Astrocyte of the cerebellum (primary cell): ENCODE measurements at regions not wholly inside any gene's neighbourhood (a gene's known extent, or its start where the extent isn't known, plus 50 kb on each side); places are given as distances from the start of the nearest gene placed in this dataset.

ENCODE experiments used
- DNase-seq: peaks from one replicate; pipeline ENCODE4 v3.0.0-alpha.2; 2011; ENCODE audit warnings: low read depth
- H3K4me3 ChIP-seq: 2 replicates; pipeline ENCODE4 v1.5.1; 2011; ENCODE audit warnings: mild to moderate bottlenecking, low read depth, low read length, moderate library complexity
- CTCF ChIP-seq: IDR thresholded peaks from 2 replicates; pipeline ENCODE4 v1.5.1; 2012; ENCODE audit warnings: low read length, low read depth, moderate library complexity, mild to moderate bottlenecking; ENCODE audit errors: missing control alignments
- in situ Hi-C: cut with HindIII; loops from 2 replicates; pipeline ENCODE4 v1.10.0; 2017; ENCODE audit warnings: low sequenced_read_pairs

GRCh38 chr1:95614197-95614596, 380.2 kb downstream of the RWDD3 start:
- TF ChIP-seq CTCF = no peak
- in situ Hi-C loops = loop anchor here (5.0 kb wide), 1 partner anchor 92 kb away; no protein-coding TSS in a partner anchor

GRCh38 chr1:95615421-95615820, 381.4 kb downstream of the RWDD3 start:
- no peak for TF ChIP-seq CTCF
- H3K4me3 ChIP-seq = no peak overlapping the region
- in situ Hi-C loops = no loop called here
- DNase-seq = no peak

More at GRCh38 chr1:95614197-95614596, 380.2 kb downstream of the RWDD3 start:
- H3K4me3 ChIP-seq = no peak overlapping the region
- no peak for DNase-seq

- in situ Hi-C loops = no loop called here
- no peak for TF ChIP-seq CTCF
- no peak for DNase-seq
- H3K4me3 ChIP-seq = no peak overlapping the region
Observed at GRCh38 chr1:95620076-95620475, 386.1 kb downstream of the RWDD3 start.

- H3K4me3 ChIP-seq = no peak overlapping the region
- in situ Hi-C loops = no loop called here
- no peak for DNase-seq
- TF ChIP-seq CTCF = no peak
Observed at GRCh38 chr1:95622609-95623008, 388.6 kb downstream of the RWDD3 start.

- no peak for DNase-seq
Observed at GRCh38 chr1:95625224-95625623, 391.2 kb downstream of the RWDD3 start.

GRCh38 chr1:95627244-95627643, 393.2 kb downstream of the RWDD3 start:
- DNase-seq = no peak
- in situ Hi-C loops = no loop called here
- TF ChIP-seq CTCF = no peak
- H3K4me3 ChIP-seq = no peak overlapping the region

More at GRCh38 chr1:95625224-95625623, 391.2 kb downstream of the RWDD3 start:
- in situ Hi-C loops = no loop called here
- H3K4me3 ChIP-seq = no peak overlapping the region
- no peak for TF ChIP-seq CTCF

- in situ Hi-C loops = no loop called here
- DNase-seq = no peak
- no peak for TF ChIP-seq CTCF
- H3K4me3 ChIP-seq = no peak overlapping the region
Observed at GRCh38 chr1:95631695-95632094, 397.7 kb downstream of the RWDD3 start.
